SK-N-SH treated with all-trans-retinoic acid at 6 μM for 48 hours (cell line): ENCODE measurements at regions not wholly inside any gene's neighbourhood (a gene's known extent, or its start where the extent isn't known, plus 50 kb on each side); places are given as distances from the start of the nearest gene placed in this dataset.

ENCODE experiments used
- ATAC-seq: fragments of 200-7000 bp; cut with Tn5 transposase; 3 replicates; pipeline ENCODE4 v1.9.1; 2020; ENCODE audit warnings: mild to moderate bottlenecking, moderate library complexity
- ARNTL ChIP-seq: fragments of 450-650 bp; formaldehyde crosslinking; IDR thresholded peaks from 2 replicates; pipeline ENCODE4 v1.5.0; 2020; ENCODE audit warnings: low read depth, mild to moderate bottlenecking, moderate library complexity, borderline replicate concordance
- BACH2 ChIP-seq: fragments of 250-450 bp; sonication (Bioruptor Pico); IDR thresholded peaks from 2 replicates; pipeline ENCODE4 v1.9.0; 2021; ENCODE audit warnings: mild to moderate bottlenecking, borderline replicate concordance
- CSDC2 ChIP-seq: fragments of 250-450 bp; sonication (Bioruptor Pico); IDR thresholded peaks from 2 replicates; pipeline ENCODE4 v1.5.0; 2020; ENCODE audit warnings: mild to moderate bottlenecking, moderate library complexity
- ESRRG ChIP-seq: fragments of 250-450 bp; sonication (Bioruptor Pico); IDR thresholded peaks from 2 replicates; pipeline ENCODE4 v1.6.1; 2021; ENCODE audit warnings: mild to moderate bottlenecking
- GLIS3 ChIP-seq: fragments of 250-450 bp; sonication (Bioruptor Pico); IDR thresholded peaks from 2 replicates; pipeline ENCODE4 v1.5.0; 2020; ENCODE audit warnings: mild to moderate bottlenecking, moderate library complexity
- ISL1 ChIP-seq: fragments of 250-450 bp; sonication (Bioruptor Pico); IDR thresholded peaks from 2 replicates; pipeline ENCODE4 v2.1.2; 2022; ENCODE audit warnings: mild to moderate bottlenecking, moderate library complexity
- OSR1 ChIP-seq: fragments of 250-450 bp; sonication (Bioruptor Pico); IDR thresholded peaks from 2 replicates; pipeline ENCODE4 v1.8.0; 2022; ENCODE audit warnings: moderate library complexity, mild to moderate bottlenecking, inconsistent platforms
- PPARA ChIP-seq: fragments of 250-450 bp; sonication (Bioruptor Pico); IDR thresholded peaks from 2 replicates; pipeline ENCODE4 v1.5.0; 2020; ENCODE audit warnings: mild to moderate bottlenecking, borderline replicate concordance
- RARB ChIP-seq: fragments of 250-450 bp; sonication (Bioruptor Pico); IDR thresholded peaks from 2 replicates; pipeline ENCODE4 v1.8.0; 2021; ENCODE audit warnings: mild to moderate bottlenecking, moderate library complexity
- SNAI2 ChIP-seq: fragments of 250-450 bp; sonication (Bioruptor Pico); IDR thresholded peaks from 2 replicates; pipeline ENCODE4 v1.5.0; 2020; ENCODE audit warnings: mild to moderate bottlenecking, moderate library complexity
- TCF4 ChIP-seq: fragments of 250-450 bp; sonication (Bioruptor Pico); IDR thresholded peaks from 2 replicates; pipeline ENCODE4 v1.8.0; 2021; ENCODE audit warnings: mild to moderate bottlenecking, moderate library complexity, borderline replicate concordance
- TOX ChIP-seq: fragments of 250-450 bp; sonication (Bioruptor Pico); IDR thresholded peaks from 2 replicates; pipeline ENCODE4 v1.8.0; 2021; ENCODE audit warnings: mild to moderate bottlenecking, moderate library complexity, borderline replicate concordance
- ZC3H10 ChIP-seq: fragments of 250-450 bp; sonication (Bioruptor Pico); IDR thresholded peaks from 2 replicates; pipeline ENCODE4 v1.5.1; 2021; ENCODE audit warnings: mild to moderate bottlenecking, moderate library complexity
- ZFP3 ChIP-seq: fragments of 250-450 bp; sonication (Bioruptor Pico); IDR thresholded peaks from 2 replicates; pipeline ENCODE4 v1.5.0; 2020; ENCODE audit warnings: mild to moderate bottlenecking, moderate library complexity
- ZFP30 ChIP-seq: fragments of 450-650 bp; formaldehyde crosslinking; IDR thresholded peaks from 2 replicates; pipeline ENCODE4 v1.5.0; 2022; ENCODE audit warnings: mild to moderate bottlenecking, moderate library complexity
- ZNF565 ChIP-seq: fragments of 450-650 bp; formaldehyde crosslinking; conservative IDR thresholded peaks from 2 replicates; pipeline ENCODE4 v1.5.0; 2020; ENCODE audit warnings: low read depth, mild to moderate bottlenecking, moderate library complexity
- ZNF70 ChIP-seq: fragments of 450-650 bp; formaldehyde crosslinking; IDR thresholded peaks from 2 replicates; pipeline ENCODE4 v1.5.0; 2020; ENCODE audit warnings: mild to moderate bottlenecking, moderate library complexity
- ZNF8 ChIP-seq: fragments of 450-650 bp; formaldehyde crosslinking; IDR thresholded peaks from 2 replicates; pipeline ENCODE4 v1.5.0; 2020; ENCODE audit warnings: mild to moderate bottlenecking, moderate library complexity
- TF ChIP-seq, protein P1 (sequence below): fragments of 250-450 bp; sonication (Bioruptor Pico); IDR thresholded peaks from 2 replicates; pipeline ENCODE4 v1.8.0; 2021; ENCODE audit warnings: low read depth, mild to moderate bottlenecking, moderate library complexity, borderline replicate concordance
- TF ChIP-seq, protein P2 (sequence below): fragments of 250-450 bp; sonication (Bioruptor Pico); IDR thresholded peaks from 2 replicates; pipeline ENCODE4 v1.5.1; 2020; ENCODE audit warnings: low read depth, mild to moderate bottlenecking, moderate library complexity
- TF ChIP-seq, protein P3 (sequence below): fragments of 250-450 bp; sonication (Bioruptor Pico); IDR thresholded peaks from 2 replicates; pipeline ENCODE4 v1.5.1; 2021; ENCODE audit warnings: mild to moderate bottlenecking, moderate library complexity
- TF ChIP-seq, protein P4 (sequence below): fragments of 250-450 bp; sonication (Bioruptor Pico); IDR thresholded peaks from 2 replicates; pipeline ENCODE4 v1.5.0; 2020; ENCODE audit warnings: mild to moderate bottlenecking, moderate library complexity

DNA sequence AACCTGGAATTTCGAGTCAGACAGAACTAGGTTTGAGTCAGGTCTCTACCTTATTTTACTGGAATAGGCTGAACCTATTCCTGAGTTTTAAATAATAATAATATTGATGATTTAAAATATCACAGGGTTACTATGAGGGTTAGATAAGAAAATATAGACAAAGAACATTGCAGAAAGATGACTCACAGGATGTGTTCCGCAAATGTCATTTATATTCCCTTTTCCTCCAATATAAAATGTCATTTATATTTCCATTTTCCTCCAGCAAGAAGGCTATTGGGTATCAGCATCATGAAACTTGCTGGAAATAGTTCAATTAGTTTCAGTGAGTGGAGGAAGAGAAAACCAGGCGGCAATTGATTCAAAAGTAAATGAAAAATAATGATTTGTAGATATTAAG is 163.9 kb upstream of the RASSF8 start:
- ATAC-seq = peak; percentile 58
- TF ChIP-seq ZC3H10 (CRISPR knock-in tag) (no peak), TCF4 (CRISPR knock-in tag) (no peak), ESRRG (no peak), ZNF70 (no peak), PPARA (CRISPR knock-in tag) (no peak)

DNA sequence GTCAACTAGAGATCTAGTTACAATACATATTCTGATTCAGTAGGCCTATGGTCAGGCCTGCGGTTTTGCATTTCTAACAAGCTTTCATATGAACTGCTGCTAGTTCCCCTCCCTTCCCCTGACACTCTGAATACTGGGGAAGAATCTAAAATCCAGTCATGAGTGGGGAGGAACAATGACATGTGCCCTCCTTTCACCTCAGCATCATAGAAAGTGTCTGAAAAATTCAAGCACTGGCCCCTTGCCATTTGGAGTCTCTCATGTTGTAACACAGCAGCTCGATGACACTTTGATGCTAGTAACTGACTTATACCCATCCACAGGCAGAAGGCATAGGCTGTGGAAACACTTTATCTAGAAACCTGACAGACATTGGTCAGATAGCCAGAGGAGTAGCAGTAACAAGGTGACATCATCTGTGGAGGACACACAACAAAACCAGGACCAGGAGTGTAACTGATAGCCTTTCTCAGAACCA is 161.9 kb upstream of the RASSF8 start:
- ATAC-seq = no peak
- TF ChIP-seq ZNF8 (CRISPR knock-in tag) (no peak), BACH2 (CRISPR knock-in tag) (no peak), ZNF70 (no peak), CSDC2 (no peak), ISL1 (no peak), OSR1 (CRISPR knock-in tag) (no peak), ZFP30 (CRISPR knock-in tag) (no peak), ZNF565 (no peak), TCF4 (CRISPR knock-in tag) (no peak)
- TF ChIP-seq, protein P1, sequence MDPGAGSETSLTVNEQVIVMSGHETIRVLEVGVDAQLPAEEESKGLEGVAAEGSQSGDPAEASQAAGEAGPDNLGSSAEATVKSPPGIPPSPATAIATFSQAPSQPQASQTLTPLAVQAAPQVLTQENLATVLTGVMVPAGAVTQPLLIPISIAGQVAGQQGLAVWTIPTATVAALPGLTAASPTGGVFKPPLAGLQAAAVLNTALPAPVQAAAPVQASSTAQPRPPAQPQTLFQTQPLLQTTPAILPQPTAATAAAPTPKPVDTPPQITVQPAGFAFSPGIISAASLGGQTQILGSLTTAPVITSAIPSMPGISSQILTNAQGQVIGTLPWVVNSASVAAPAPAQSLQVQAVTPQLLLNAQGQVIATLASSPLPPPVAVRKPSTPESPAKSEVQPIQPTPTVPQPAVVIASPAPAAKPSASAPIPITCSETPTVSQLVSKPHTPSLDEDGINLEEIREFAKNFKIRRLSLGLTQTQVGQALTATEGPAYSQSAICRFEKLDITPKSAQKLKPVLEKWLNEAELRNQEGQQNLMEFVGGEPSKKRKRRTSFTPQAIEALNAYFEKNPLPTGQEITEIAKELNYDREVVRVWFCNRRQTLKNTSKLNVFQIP = no peak
- TF ChIP-seq, protein P2, sequence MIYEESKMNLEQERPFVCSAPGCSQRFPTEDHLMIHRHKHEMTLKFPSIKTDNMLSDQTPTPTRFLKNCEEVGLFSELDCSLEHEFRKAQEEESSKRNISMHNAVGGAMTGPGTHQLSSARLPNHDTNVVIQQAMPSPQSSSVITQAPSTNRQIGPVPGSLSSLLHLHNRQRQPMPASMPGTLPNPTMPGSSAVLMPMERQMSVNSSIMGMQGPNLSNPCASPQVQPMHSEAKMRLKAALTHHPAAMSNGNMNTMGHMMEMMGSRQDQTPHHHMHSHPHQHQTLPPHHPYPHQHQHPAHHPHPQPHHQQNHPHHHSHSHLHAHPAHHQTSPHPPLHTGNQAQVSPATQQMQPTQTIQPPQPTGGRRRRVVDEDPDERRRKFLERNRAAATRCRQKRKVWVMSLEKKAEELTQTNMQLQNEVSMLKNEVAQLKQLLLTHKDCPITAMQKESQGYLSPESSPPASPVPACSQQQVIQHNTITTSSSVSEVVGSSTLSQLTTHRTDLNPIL (CRISPR knock-in tag) = no peak

DNA sequence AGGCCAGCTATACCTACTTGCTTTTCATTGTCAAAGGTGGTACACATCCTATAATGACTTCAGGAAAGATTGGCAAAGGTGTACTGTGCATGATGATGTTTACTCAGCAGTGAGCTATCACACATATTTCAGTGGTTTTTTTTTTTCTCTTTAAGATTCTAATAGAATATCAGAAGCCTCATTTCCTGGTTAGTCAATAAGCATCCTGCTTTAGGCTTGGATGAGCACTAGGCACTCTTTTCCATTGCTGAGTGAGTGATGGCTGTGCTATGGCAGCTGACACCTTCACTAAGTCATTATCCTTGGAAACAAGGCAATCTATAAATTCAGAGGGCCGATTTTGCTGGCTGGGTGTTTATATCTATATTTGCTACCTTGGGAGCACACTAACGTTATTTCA is 161.1 kb upstream of the RASSF8 start:
- no peak for TF ChIP-seq RARB (CRISPR knock-in tag)
- TF ChIP-seq TCF4 (CRISPR knock-in tag) = no peak
- TF ChIP-seq TOX (CRISPR knock-in tag) = no peak
- TF ChIP-seq ESRRG = no peak
- no peak for TF ChIP-seq GLIS3 (CRISPR knock-in tag)
- TF ChIP-seq, protein P3, sequence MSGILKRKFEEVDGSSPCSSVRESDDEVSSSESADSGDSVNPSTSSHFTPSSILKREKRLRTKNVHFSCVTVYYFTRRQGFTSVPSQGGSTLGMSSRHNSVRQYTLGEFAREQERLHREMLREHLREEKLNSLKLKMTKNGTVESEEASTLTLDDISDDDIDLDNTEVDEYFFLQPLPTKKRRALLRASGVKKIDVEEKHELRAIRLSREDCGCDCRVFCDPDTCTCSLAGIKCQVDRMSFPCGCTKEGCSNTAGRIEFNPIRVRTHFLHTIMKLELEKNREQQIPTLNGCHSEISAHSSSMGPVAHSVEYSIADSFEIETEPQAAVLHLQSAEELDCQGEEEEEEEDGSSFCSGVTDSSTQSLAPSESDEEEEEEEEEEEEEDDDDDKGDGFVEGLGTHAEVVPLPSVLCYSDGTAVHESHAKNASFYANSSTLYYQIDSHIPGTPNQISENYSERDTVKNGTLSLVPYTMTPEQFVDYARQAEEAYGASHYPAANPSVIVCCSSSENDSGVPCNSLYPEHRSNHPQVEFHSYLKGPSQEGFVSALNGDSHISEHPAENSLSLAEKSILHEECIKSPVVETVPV (CRISPR knock-in tag) = no peak
- TF ChIP-seq ZFP3 (CRISPR knock-in tag) = no peak
- no peak for TF ChIP-seq ISL1
- ATAC-seq = no peak

DNA sequence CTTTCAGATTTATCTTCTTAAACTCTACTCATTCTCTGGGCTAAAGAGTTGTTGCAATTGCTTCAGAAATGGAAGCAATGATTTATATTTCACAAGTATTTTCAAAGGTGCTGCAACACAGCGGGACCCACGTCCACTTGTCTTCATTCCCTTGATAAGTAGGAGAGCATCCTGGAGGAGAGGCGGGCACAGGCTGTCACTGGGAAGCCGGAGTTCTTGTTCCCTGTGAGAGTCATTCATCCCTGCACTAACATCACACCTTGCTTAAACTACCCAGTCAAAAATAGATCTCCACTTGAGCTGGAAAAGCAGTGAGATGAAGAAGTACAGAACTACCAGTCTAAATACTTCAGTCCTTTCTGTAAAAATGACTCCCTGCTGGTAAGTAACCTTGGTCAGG is 160.5 kb upstream of the RASSF8 start:
- no peak for ATAC-seq
- no peak for TF ChIP-seq ESRRG
- no peak for TF ChIP-seq ZNF565
- TF ChIP-seq GLIS3 (CRISPR knock-in tag) = no peak
- no peak for TF ChIP-seq ZFP30 (CRISPR knock-in tag)
- no peak for TF ChIP-seq TCF4 (CRISPR knock-in tag)

DNA sequence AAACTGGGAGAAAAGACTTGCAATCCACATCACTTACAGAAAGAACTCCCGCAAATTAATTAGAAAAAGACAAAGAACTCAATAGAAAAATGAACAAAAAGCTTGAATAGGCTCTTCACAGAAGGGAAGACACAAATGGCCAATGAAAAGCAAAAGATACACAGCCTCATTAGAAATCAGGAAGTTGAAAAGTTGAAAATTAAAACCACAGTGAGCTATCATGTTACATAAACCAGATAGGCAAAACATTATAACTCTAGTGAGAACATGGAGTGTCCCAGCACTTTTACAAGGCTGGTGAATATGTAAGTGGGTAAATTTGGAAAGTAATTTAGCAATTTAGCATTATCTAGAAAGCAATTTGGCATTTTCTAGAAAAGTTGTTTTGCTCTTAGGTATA is 158.4 kb upstream of the RASSF8 start:
- ATAC-seq = no peak
- TF ChIP-seq ZNF70 (no peak), ZFP30 (CRISPR knock-in tag) (no peak), ARNTL (CRISPR knock-in tag) (no peak), ISL1 (no peak), ZC3H10 (CRISPR knock-in tag) (no peak), ZNF8 (CRISPR knock-in tag) (no peak), TCF4 (CRISPR knock-in tag) (no peak), RARB (CRISPR knock-in tag) (no peak), PPARA (CRISPR knock-in tag) (no peak), ESRRG (no peak), SNAI2 (CRISPR knock-in tag) (no peak), BACH2 (CRISPR knock-in tag) (no peak), GLIS3 (CRISPR knock-in tag) (no peak)
- TF ChIP-seq, protein P2 (CRISPR knock-in tag) = no peak
- TF ChIP-seq, protein P1 = no peak
- TF ChIP-seq, protein P4, sequence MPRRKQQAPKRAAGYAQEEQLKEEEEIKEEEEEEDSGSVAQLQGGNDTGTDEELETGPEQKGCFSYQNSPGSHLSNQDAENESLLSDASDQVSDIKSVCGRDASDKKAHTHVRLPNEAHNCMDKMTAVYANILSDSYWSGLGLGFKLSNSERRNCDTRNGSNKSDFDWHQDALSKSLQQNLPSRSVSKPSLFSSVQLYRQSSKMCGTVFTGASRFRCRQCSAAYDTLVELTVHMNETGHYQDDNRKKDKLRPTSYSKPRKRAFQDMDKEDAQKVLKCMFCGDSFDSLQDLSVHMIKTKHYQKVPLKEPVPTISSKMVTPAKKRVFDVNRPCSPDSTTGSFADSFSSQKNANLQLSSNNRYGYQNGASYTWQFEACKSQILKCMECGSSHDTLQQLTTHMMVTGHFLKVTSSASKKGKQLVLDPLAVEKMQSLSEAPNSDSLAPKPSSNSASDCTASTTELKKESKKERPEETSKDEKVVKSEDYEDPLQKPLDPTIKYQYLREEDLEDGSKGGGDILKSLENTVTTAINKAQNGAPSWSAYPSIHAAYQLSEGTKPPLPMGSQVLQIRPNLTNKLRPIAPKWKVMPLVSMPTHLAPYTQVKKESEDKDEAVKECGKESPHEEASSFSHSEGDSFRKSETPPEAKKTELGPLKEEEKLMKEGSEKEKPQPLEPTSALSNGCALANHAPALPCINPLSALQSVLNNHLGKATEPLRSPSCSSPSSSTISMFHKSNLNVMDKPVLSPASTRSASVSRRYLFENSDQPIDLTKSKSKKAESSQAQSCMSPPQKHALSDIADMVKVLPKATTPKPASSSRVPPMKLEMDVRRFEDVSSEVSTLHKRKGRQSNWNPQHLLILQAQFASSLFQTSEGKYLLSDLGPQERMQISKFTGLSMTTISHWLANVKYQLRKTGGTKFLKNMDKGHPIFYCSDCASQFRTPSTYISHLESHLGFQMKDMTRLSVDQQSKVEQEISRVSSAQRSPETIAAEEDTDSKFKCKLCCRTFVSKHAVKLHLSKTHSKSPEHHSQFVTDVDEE = no peak
